Body of pancreas (tissue), 4 donors: ENCODE measurements at regions not wholly inside any gene's neighbourhood (a gene's known extent, or its start where the extent isn't known, plus 50 kb on each side); places are given as distances from the start of the nearest gene placed in this dataset.

ENCODE experiments used
- ATAC-seq: fragments of 150-250 bp; one replicate; pipeline ENCODE4 v1.9.1; 2016
- DNase-seq, 4 donors: peaks; one replicate each; pipeline ENCODE4 v3.0.0-alpha.2; 2019
- H3K27ac ChIP-seq, 4 donors: fragments of 200-600 bp; sonication (generic); 1 replicate in 3 of 4; 2 replicates in 1 of 4; pipeline versions ENCODE4 v1.5.1 to v1.6.1; 2016 to 2019; ENCODE audit warnings: mild to moderate bottlenecking in 1 of 4, mixed read lengths in 1 of 4, moderate library complexity in 1 of 4
- H3K27me3 ChIP-seq, 2 donors: fragments of 200-600 bp; sonication (generic); one replicate each; pipeline ENCODE4 v1.6.0; 2016; ENCODE audit warnings: mild to moderate bottlenecking in 1 of 2
- H3K36me3 ChIP-seq, 2 donors: fragments of 200-600 bp; sonication (generic); replicated peaks in 1 of 2; 2 replicates each; pipeline ENCODE4 v1.5.1; 2016; ENCODE audit warnings: low read depth in 2 of 2; ENCODE audit not compliant: insufficient read depth in 1 of 2
- H3K4me1 ChIP-seq: fragments of 200-600 bp; sonication (generic); one replicate; pipeline ENCODE4 v1.6.0; 2016
- H3K4me3 ChIP-seq, 2 donors: fragments of 200-600 bp; sonication (generic); 1 replicate in 1 of 2; 2 replicates in 1 of 2; pipeline ENCODE4 v1.5.1; 2016 to 2019
- H3K9me3 ChIP-seq, 3 donors: fragments of 200-600 bp; sonication (generic); 1 replicate in 2 of 3; 2 replicates in 1 of 3; pipeline ENCODE4 v1.5.1; 2016
- POLR2A ChIP-seq, 3 donors: fragments of 450-650 bp; IDR thresholded peaks; one replicate each; pipeline ENCODE4 v1.6.1; 2016; ENCODE audit warnings: antibody characterized with exemption in 3 of 3, mild to moderate bottlenecking in 2 of 3
- WGBS, 2 donors: methylation state at CpG; one replicate each; pipeline ENCODE4 v1.1.5; 2017; 5-methylcytosine and 5-hydroxymethylcytosine counted together
- intact Hi-C: fragments of 100-400 bp; cut with DNase I; formaldehyde crosslinking; loops from one replicate; pipeline ENCODE4 v1.15.1; 2023
- TF ChIP-seq, protein P1 (sequence below), 7 experiments: fragments of 450-650 bp in 4 of 7; fragments of 200-600 bp in 3 of 7; sonication (generic) in 3 of 7; IDR thresholded peaks; one replicate each; pipeline ENCODE4 v1.5.1; 2016 to 2019; ENCODE audit warnings: antibody characterized with exemption in 7 of 7

DNA sequence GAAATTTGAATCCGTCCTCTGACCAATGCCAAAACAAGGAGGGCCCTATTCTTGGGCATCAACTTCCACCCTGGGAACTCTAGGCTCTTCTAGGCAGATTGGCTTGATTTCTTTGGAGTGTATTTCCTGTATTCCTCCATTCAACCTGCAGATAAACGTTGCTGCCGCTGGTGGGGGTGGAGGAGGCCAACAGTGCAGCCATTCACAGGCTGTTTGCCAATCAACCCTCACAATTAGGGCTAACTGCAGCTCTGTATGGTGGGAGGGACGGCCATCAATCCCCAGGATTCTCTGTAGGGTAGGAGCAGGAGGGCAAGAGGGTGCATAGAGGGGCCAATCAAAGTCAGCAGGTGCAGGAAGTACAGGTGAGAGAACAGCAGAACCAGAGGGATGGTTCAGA lies 273.1 kb upstream of the PROX1 start:
- ATAC-seq (no peak), DNase-seq (no peak)
- H3K27me3 ChIP-seq, result no peaks in the 10 kb centered on the region
- TF ChIP-seq, protein P1, sequence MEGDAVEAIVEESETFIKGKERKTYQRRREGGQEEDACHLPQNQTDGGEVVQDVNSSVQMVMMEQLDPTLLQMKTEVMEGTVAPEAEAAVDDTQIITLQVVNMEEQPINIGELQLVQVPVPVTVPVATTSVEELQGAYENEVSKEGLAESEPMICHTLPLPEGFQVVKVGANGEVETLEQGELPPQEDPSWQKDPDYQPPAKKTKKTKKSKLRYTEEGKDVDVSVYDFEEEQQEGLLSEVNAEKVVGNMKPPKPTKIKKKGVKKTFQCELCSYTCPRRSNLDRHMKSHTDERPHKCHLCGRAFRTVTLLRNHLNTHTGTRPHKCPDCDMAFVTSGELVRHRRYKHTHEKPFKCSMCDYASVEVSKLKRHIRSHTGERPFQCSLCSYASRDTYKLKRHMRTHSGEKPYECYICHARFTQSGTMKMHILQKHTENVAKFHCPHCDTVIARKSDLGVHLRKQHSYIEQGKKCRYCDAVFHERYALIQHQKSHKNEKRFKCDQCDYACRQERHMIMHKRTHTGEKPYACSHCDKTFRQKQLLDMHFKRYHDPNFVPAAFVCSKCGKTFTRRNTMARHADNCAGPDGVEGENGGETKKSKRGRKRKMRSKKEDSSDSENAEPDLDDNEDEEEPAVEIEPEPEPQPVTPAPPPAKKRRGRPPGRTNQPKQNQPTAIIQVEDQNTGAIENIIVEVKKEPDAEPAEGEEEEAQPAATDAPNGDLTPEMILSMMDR (IDR thresholded peaks at IDR 0.05), result no peak
- TF ChIP-seq POLR2A (IDR thresholded peaks at IDR 0.05), result no peak
- no peak overlapping the region for H3K4me3 ChIP-seq
- intact Hi-C loops, result no loop called here
- H3K36me3 ChIP-seq, result no peaks in the 10 kb centered on the region
- H3K27ac ChIP-seq, result no peak overlapping the region
- no peaks in the 10 kb centered on the region for H3K9me3 ChIP-seq
- 50 to 57% methylated on average over 4 of the region's 4 CpGs for whole genome bisulfite sequencing, 2 donors
- H3K4me1 ChIP-seq, result no peaks in the 10 kb centered on the region

DNA sequence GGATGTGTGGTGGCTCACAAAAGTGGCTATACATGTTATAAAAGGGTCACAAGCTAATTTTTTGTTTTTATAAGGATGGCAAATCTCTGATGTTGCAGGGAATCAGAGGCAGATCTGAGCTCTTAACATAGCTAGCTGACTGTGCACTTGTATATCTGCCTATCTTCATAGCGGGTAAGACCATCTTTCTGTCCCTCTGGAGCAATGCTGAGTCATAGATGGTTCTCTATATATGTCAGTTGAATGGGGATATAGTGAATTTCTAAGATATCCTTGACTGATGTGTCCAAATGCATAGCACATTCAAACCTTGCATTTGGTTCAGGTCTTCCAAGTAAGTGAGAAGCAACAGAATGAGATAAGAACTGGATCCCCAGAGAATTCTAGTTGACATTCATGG lies 272.6 kb upstream of the PROX1 start:
- intact Hi-C loops, result no loop called here

DNA sequence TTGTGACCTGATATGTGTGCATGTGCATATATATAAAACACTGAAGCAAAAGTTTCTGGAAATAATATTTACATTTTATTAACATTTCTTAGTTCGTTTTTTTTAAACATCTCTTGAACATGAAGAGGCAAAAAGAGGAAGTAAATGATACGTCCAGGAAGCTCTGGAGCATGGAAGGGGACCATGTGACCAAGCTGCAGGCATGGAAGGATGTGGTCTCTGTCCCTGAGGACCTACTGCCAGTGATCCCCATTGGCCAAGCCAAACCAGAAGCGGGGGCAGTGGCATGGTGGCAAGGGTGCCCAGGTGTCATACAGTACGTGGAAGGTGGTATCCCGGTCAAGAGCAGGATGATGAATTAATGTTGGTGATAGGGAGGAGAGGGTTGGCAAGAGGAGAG lies 268.3 kb upstream of the PROX1 start:
- intact Hi-C loops, result no loop called here
- H3K27me3 ChIP-seq, result no peaks in the 10 kb centered on the region
- no peaks in the 10 kb centered on the region for H3K4me1 ChIP-seq
- ATAC-seq (no peak), DNase-seq (no peak)
- no peak for TF ChIP-seq POLR2A (IDR thresholded peaks at IDR 0.05)
- TF ChIP-seq, protein P1 (IDR thresholded peaks at IDR 0.05), result no peak
- no peak overlapping the region for H3K4me3 ChIP-seq
- no peaks in the 10 kb centered on the region for H3K9me3 ChIP-seq
- no peak overlapping the region for H3K27ac ChIP-seq
- WGBS, 2 donors, result 70 to 72% methylated on average over 5 of the region's 5 CpGs
- H3K36me3 ChIP-seq, result no peaks in the 10 kb centered on the region

More for the DNA sequence above, 272.6 kb upstream of the PROX1 start:
- Histone ChIP-seq H3K27me3 (no peaks in the 10 kb centered on the region), H3K4me3 (no peak overlapping the region), H3K36me3 (no peaks in the 10 kb centered on the region), H3K4me1 (no peaks in the 10 kb centered on the region), H3K27ac (no peak overlapping the region), H3K9me3 (no peaks in the 10 kb centered on the region)
- TF ChIP-seq, protein P1 (IDR thresholded peaks at IDR 0.05), result no peak
- TF ChIP-seq POLR2A (IDR thresholded peaks at IDR 0.05), result no peak
- WGBS, 2 donors, result 92 to 100% methylated on average over 1 of the region's 1 CpG
- ATAC-seq (no peak), DNase-seq (no peak)

DNA sequence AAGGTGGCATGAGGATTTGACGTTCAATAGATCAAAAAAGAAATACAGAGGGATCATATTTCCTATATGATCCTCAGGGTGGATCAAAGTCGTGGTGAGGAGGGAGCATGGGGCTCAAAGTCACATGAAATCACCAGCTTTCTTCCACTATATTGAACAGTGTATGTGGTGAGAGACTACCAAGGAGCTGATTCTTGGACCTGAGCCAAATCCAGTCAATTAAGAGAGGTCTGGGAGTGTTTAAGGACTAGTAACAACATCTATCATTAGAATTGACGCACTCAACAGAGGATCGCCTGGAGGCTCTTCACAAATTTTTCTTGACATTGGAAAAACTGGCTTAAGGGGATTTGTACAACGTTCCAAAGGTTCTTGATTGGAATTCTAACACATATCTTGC lies 267.7 kb upstream of the PROX1 start:
- WGBS, 2 donors, result 79 to 80% methylated on average over 5 of the region's 5 CpGs
- ATAC-seq (no peak), DNase-seq (no peak)
- Histone ChIP-seq H3K4me1 (no peaks in the 10 kb centered on the region), H3K36me3 (no peaks in the 10 kb centered on the region), H3K27ac (no peak overlapping the region), H3K4me3 (no peak overlapping the region), H3K27me3 (no peaks in the 10 kb centered on the region), H3K9me3 (no peaks in the 10 kb centered on the region)
- intact Hi-C loops, result no loop called here
- TF ChIP-seq, protein P1 (IDR thresholded peaks at IDR 0.05), result no peak
- TF ChIP-seq POLR2A (IDR thresholded peaks at IDR 0.05), result no peak

DNA sequence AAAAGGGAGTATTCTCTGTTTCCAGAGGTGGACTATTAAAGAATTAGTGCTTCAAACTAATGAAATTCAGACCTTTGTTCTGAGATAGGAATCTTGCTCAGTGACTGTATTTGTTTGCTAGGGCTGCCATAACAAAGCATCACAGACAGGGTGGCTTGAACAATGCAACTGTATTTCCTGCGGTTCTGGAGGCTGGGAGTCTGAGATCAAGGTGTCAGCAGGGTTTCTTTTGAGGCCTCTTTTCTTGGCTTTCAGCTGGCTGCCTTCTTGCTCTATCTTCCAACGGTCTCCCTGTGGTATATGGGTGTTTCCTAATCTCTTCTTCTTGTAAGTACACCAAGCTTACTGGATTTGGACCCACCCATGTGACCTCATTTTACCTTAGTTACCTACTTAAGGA lies 264.6 kb upstream of the PROX1 start:
- ATAC-seq (no peak), DNase-seq (no peak)
- H3K4me1 ChIP-seq, result peaks cover 4% of the 10 kb centered on the region
- H3K36me3 ChIP-seq, result no peaks in the 10 kb centered on the region
- H3K9me3 ChIP-seq, result no peaks in the 10 kb centered on the region
- intact Hi-C loops, result no loop called here
- no peak overlapping the region for H3K4me3 ChIP-seq
- no peak overlapping the region for H3K27ac ChIP-seq
- no peaks in the 10 kb centered on the region for H3K27me3 ChIP-seq
- TF ChIP-seq, protein P1 (IDR thresholded peaks at IDR 0.05), result no peak
- no peak for TF ChIP-seq POLR2A (IDR thresholded peaks at IDR 0.05)
- WGBS, 2 donors, result 74 to 80% methylated on average over 2 of the region's 2 CpGs
